ENCODE measurements at regions not wholly inside any gene's neighbourhood (a gene's known extent, or its start where the extent isn't known, plus 50 kb on each side); places are given as distances from the start of the nearest gene placed in this dataset.
A peak's percentile ranks its signal among the peaks of the same experiment; 100 is the strongest.

DNA sequence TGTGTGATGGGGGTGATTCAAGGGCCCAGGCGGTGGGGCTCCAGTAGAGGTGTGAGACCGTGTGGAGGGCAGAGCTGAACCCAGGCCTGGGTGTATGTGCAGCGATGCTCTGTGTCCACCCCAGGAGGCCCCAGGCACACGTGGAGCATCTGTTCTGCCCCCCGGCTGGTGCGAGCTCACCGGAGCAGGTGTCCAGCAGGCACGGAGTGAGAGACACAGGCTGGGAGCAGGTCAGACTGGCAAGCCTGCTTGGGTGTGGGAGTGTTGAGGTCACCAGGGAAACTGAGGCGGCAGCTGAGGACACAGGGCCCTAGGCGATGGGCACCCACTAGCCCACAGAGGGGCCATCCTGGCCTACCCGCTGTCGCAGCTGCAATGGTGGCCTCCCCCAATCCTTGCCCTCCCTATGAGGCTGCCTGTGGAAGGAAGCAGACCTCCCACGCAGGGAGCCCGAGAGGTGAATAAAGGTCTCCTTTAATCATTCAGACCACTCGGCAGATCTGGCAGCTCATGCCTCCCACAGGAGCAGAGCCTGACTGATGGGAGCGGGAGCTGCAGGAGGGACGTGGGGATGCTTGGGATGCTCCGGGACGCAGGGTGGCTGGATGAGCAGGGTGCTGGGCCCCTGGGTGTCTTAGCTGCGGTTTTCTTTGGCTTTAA, 1165.1 kb downstream of the BRD1 start:
- DNase-seq, result no peak

DNA sequence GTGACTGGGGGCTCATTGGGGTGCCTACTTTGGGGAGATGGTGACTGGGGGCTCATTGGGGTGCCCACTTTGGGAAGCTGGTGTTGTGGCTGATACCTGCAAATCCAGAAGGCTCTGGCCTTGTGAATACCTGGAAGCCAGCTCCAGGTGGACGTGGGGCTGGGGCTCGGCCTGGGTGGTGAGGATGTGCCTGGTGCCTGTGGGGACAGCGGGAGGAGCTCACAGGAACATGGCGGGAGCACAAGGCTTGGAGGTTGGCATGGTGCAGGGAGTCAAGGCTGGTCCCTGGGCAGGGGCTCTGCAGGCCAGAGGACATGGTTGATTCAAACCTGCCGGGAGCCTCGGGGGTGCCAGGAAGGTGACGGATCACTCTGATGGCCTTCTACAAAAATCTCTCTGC, 1165.7 kb downstream of the BRD1 start:
- no peak for DNase-seq

DNA sequence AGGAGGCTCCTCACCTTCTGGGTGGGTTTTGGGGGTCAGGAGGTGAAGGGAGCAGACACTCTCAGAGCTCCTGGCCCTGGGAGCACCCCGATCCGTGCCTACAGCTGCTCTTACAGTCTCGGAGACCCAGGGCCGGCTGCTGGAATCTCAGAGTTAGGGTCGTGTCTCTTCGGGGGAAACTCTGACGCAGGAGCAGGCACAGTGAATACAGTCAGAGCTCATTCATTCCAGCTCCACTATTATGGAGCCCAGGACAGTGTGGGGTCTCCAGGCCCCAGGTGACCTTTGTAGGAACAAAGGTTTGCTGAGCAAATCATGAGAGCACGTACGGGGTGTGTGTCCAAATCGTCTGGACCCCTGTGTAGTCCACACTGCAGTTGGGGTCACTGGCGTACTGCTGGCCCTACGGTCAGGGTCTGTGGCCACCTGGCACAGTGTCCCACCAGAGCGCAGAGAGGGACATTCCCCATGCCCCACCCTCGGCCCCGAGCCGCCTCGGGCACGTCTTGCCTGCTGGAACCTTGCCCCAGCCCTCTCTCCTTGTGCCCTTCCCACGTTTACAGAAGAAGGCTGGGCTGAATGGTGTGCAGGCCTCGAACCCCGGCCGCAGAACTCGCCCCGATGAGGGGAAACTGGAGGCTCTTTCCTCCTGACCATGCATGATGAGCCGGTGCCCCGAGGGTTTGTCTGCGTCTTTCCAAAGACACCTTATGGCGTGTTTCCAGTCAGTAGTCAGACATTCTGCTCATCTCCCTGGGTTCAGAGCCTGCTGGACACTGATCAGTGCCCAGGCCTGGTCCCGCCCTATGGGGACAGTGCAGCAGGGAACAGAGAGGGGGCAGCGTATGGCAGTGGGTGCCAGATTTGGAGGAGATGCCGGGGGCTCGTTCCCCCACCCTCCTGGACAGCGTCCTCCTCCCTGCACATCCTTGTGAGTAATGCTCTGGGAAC, 1166.6 kb downstream of the BRD1 start:
- DNase-seq, result no peak

DNA sequence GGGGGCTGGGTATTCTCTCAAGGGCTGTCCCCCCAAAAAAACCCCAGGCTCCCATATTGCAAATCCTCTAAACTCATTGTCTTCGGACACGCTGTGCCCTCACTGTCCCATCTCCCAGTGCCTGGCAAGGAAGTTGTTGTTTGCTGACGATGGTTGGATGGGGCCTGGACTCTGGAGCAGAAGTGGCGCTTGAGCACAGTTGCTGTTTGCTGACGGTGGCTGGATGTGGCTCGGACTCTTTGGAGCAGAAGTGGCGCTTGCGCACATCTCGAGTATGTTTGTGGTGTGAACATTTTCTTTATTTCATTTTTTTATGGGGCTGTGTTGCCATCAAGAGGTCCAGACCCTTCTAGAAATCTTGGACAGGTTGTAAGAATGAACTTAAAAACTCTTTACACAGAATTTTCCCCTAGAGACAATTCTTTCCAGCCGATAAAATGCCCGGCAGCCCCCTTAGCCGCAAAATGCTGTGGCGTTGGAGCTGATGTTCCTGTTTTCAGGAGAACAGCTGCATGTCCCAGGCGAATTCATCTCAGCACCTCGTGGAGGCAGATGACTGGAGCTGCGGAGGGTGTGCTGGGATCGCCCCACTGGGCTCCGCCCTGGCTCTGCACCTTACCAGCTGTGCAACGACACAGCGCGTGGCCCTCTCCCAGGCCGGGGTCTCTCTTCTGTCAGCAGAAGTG, 1167.4 kb downstream of the BRD1 start:
- DNase-seq, result peak in 1 of 51 donors; percentile 17

DNA sequence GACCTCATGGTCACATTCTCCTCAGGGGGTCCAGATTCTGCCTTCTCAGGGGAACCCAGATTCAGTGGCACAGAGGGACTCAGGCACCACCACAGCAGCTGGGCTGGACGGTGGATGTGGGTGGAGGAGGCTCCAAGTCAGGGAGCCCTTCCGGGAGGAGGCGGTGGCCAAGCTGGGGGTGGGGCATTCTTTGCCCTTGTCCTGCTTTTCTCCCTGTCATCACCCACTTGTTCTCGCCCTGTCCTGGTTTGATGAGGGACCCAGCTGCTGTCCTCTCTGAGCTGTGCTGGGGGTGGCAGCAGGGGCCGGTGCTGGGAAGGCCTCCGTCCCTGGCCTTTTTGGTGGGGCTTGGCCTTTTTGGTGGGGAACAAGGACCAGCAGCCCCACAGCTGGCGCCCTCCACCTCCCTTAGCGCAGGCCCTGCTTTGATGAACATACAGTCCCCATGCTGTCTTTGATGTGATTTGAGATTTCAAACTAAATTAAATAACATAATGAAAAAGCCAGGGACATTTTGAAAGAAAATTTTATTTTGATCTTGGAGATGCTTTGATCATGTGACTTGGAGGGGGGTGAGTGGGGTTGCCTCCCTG, 1168.2 kb downstream of the BRD1 start:
- no peak for DNase-seq

DNA sequence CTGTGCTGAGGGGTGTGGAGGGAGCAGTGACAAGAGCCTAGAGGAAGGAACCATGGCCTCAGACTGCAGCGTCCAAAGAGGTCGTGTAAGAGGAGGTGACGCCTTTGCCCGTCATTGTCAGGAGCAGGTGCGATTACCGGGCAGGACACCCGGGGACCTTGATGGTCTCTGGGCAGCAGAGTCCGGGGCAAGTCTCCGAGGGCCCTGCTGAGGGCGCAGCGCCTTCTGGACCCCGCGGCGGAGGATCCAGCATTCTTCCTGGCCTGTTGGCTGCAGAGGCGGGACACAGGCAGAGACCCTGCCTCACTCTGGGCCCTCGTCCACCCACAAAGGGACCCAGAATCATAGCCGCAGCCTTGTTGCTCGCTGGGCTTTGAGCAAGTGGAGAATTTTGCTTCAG, 1168.8 kb downstream of the BRD1 start:
- no peak for DNase-seq

DNA sequence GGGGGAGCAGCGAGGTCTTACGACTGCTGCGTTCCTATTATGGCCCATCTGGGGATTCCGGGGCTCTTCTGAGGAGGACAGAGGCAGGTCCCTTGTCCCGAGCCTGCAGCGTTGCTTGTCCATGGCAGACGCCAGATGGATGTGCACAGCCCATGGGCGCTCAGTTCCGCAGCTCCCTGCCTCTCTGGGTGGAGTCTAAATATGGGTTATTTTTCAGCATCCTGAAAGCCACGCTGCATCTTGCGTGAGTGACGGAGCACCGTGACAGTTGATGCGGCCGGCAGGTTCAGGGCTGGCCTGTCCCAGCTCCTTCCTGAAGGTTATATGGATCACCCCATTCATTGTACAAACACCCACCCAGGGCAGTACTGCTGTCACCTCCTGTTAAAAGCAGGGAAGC, 1169.4 kb downstream of the BRD1 start:
- no peak for DNase-seq

DNA sequence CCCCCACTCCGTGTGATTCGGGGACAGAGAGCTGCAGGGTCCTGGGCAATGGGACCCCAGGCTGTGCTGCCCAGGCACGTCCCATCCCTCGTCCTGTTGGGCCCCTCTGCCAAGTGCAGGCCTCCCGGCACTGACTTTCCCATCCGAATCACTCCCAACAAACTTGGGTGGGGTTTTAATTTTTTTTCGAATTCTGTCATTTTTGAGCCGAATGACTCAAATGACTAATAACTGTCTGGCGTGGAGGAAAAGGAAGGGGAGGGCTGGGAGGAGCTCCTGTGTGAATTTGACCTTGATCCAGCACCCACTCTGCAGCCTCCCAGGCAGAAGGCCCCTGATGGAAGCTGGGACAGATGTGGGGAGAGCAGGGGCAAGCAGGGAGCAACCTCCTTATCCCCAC, 1173.2 kb downstream of the BRD1 start:
- no peak for DNase-seq

DNA sequence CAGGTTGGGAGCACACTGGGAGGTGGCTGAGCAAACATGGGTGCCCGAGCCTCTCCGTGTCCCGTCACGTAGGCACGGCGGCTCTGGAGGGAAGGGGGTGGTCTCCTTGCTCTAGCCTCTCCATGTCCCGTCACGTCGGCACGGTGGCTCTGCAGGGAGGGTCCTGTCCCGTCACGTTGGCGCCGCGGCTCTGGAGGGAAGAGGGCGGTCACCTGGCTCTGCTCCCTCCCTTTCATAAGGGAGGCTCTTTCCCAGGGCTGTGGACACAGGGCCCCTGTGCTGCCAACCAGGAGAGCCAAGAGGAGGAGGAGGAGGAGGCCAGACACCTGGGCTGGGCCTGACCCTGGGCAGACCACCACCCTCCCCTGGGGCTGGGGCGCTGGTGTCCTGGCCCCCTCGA, 1173.7 kb downstream of the BRD1 start:
- no peak for DNase-seq

DNA sequence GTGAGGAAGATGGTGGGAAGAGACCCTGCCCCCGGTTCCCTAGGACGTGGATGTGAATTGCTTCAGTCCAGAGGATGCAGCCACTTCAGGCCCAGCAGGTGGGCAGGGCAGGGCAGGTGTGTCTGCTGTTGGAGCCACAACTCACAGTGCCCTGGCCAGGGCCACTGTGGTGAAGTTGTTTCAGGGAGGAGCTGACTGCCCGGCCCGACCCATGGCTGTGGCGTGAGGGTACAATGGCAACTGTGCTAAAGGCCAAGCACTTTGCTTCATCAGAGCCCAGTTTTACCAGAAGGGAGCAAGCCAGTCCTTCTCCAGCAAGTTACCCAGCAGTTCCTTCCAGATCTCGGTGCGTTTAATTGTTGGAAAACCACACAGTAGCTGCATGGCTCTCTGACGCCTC, 1174.4 kb downstream of the BRD1 start:
- peak in 1 of 51 donors; percentile 45 for DNase-seq

DNA sequence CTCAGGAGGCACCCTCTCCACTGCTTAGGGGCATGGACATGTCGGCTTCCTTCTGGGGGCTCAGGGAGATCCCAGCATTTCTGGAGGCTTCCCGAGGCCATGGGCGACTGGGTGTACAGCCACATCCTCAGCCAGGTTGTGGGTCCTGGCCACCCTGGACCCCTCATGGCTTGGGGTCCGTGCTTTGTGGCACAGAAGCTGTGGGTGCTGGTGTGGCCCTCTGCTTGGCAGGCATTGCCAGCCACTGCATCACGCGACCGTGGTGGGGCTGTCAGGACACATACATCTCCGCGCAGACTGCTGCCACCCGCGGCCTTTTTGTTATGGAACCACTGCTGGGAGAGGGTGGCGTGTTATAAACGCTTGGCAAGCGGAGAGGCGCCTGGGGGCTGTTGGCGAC, 1174.9 kb downstream of the BRD1 start:
- no peak for DNase-seq

DNA sequence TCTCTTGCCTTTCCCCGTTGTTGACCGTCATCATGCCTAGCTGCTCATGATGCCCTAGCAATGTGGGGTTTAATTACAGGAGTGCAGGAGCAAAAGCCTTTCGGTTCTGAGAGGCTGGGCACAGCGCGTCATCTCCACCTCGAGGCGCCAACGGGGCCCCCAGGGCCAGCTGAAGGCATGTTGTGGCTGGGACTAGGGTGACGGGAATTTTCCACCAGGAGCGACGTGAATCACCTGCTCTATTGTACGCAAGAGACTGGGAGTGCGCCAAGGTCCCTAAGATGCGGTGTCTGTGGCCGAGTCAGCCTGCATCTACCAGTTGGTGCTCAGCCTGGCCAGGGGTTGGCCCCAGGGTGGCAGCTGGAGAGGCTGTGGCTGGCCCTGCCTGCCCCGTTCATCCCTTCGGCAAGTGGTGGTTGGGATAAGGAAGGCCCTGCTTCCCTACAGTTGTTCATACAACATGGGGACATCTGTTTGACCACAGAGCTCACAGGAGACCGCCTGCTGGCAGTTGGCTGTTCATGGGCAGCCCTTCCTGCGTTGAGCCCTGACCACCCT, 1175.6 kb downstream of the BRD1 start:
- DNase-seq, result no peak

DNA sequence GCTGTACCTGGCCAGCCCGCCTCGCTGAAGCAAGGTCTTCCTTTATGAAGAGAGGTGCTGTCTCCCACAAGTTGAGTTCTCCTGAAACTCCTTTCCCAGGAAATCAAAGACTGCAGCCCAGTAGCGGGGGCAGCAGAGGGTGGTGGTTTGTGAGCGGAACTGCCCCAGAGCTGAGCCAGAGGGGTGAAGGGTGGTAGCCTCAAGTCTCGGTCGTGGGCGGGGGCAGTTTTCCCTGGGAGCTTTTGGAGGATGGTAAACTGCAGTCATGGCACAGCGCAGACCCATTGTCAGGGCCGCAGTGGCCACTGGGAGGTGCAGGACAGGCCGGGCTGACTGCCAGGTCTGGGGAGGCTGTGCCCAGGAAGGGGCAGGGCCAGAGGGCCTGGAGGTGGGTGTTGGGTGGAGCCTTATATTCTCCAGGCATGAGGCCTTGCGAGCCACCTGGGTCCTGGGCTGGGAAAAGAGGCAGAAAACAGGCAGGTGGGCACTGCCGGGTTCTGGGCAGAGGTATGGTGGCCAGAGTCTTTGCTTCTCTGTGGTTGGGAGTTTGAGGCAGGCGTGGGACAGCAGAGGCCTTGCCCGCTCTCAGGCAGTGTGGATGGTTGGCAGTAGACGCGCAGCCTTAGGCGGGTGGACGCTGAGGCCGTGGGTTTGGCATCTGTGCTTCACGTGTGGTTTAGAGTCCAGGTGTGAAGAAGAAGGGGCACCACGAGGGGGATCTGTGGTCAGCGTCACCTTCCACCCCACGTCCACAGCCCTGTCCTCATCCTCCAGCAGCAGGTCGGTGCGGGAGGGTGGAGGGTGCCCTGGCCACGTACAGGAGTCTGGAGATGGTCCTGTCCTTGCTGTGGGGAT, 1176.4 kb downstream of the BRD1 start:
- DNase-seq, result peak in 43 of 51 donors; percentile 18 to 83 (median 56)

DNA sequence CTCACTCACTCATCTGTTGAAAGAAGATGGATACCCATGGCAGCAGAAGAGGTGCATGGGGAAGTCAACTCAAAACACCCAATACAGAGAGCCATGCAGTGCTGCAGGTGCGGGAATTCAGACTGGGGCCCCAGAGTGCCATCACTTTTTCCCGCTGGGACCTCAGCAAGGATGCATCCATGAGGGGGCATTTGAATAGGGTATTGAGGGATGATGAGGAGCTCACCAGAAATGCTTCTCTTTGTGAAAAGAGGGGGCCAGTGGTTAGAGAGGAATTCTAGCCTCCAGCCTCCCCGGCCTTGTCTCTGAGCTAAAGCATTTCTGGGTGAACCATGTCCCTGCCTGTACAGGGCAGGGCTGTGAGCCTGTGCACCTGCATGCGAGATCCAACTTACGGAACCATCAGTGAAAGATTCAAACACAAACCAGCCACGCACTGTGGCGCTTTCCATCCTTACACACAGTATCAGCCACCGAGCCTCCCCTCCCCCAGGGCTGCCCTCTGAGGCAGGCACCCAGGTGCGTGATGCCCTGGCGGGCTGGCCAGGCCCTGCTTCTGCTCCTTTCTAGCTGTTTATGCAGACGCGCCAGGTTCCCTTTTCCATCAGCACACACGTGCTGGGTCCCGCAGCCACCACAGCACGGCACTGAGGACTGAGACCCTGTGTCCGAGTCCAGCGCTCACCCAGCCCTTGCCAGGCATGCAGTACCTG, 1177.2 kb downstream of the BRD1 start:
- no peak for DNase-seq

DNA sequence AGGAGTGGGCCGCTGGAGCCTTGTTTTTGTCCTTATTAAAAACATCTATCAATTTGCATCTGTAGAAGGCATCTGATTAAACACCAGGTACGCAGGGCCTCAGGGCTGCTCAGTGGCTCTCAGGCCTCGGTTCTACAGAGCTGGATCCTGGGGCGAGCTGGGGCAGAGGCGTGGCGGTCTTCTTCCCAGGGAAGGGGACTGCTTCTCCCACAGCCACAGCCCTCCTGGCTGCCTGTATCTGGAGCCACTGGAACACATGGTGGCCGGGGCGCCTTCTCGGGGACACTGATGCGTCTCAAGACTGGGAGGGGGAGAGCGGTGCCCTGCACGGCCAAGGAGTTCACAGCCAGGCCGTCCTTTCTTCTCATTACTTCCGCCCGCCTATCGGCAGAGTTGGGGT, 1178.2 kb downstream of the BRD1 start:
- no peak for DNase-seq

DNA sequence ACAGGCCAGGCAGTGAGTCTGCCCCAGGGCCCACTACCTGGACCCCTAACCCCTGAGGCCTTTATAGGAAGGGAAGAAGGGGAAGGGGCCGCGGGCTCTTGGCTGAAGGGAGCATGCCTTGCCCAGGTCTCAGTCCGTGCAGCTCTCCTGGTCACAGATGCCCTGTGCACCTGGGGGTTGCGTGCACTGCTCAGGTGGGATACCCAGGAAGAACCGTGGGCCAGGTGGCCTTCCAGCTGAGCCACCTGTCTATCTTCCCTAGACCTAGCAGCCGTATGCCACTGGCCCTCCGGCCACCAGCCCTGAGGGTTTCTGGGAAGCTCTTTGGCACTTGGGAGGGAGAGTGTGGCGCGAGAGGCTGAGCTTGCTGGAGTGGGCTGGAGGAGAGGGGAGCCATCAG, 1178.6 kb downstream of the BRD1 start:
- DNase-seq, result no peak

DNA sequence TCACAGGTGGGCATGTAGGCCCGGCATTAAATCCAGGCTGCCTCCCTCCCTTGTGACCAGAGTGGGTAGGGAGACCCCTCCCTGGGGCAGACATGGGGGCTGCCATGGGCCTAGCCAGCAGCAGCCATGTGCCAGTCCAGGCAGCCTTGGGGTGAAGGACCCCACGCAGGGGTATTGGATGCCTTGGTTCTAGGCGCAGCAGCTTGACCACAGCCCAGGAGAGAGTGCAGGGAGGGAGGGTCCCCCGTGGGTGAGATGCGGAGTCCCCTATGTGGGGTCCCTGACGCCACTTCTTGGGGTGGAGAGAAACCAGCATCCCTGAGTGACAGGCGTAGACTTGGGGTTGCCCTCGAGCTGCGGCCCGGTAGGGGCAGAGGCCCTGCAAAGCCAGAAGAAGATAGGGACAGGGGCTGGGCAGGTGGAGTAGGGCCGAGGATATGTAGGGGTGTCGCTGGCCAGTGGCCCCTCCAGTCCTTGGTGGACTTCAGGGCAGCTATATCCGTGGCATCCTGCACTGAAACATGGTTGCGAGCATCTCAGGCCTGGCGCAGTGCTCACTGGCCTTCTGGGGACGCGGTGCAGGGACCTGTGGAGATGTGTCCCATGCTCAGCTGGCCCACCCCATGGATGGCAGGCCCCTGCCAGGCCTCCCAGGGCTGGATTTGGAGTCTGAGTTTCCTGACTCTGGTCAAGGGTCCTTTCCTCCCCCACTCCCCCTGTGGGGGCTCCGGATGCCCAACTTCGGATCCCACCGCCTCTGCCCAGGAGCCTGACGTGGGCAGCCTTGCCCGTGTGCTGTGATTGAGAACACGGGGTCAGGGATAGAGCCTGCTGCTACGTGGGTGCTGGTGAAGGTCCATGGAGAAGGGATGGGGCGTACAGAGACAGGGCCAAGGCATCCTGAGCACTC, 1179.8 kb downstream of the BRD1 start:
- no peak for DNase-seq

DNA sequence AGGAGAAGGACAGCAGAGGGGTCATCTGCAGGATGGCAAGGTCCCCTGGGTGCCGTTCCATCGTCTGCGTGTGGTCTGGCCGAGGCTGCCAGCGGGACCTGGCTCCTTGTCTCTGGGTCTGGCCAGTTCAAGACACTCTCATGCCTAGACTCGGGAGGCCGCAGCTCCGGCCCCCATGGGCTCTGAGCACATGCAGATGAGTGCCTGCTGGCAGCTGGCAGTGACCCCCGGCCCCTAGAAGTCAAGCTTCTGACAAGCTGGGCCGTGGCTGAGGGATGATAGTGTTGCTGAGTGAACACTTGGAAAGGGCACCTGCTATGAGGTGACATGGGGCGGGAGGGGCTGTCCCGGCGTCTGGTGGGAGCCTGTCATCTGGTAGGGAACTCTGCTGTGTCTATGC, 1180.6 kb downstream of the BRD1 start:
- DNase-seq, result no peak

All from hypothalamus (tissue), 51 donors.